Endodermal cell (in vitro differentiated cells): ENCODE measurements at regions not wholly inside any gene's neighbourhood (a gene's known extent, or its start where the extent isn't known, plus 50 kb on each side); places are given as distances from the start of the nearest gene placed in this dataset.
A peak's percentile ranks its signal among the peaks of the same experiment; 100 is the strongest.
"Not testable (repeated sequence)": the region's sequence is repeated elsewhere in the genome, so short reads cannot be mapped to it uniquely, and the experiment has no call there.

Experiments used
- DNase-seq: peaks from one replicate; pipeline ENCODE4 v3.0.0-alpha.2; 2017
- H3K27ac ChIP-seq: 2 replicates; pipeline ENCODE4 v1.5.1; 2013; ENCODE audit warnings: mild to moderate bottlenecking, low read depth, low read length, moderate library complexity
- H3K27me3 ChIP-seq: 2 replicates; pipeline ENCODE4 v1.6.1; 2013; ENCODE audit warnings: mild to moderate bottlenecking, low read length, moderate library complexity; ENCODE audit not compliant: insufficient read depth, control insufficient read depth, poor library complexity, severe bottlenecking
- H3K36me3 ChIP-seq: 2 replicates; pipeline ENCODE4 v1.7.0; 2013; ENCODE audit warnings: mild to moderate bottlenecking, low read length, moderate library complexity; ENCODE audit not compliant: control insufficient read depth, insufficient read depth
- H3K4me1 ChIP-seq: one replicate; pipeline ENCODE4 v1.7.0; 2013; ENCODE audit warnings: low read length; ENCODE audit not compliant: control insufficient read depth, insufficient read depth
- H3K4me3 ChIP-seq: 2 replicates; pipeline ENCODE4 v1.5.1; 2013; ENCODE audit warnings: mild to moderate bottlenecking, low read length, moderate library complexity
- H3K9ac ChIP-seq: 2 replicates; pipeline ENCODE4 v1.6.1; 2013; ENCODE audit warnings: mild to moderate bottlenecking, low read length, moderate library complexity; ENCODE audit not compliant: poor library complexity, severe bottlenecking; ENCODE audit errors: extremely low read depth
- H3K9me3 ChIP-seq: 2 replicates; pipeline ENCODE4 v1.6.1; 2013; ENCODE audit warnings: mild to moderate bottlenecking, low read length, moderate library complexity; ENCODE audit not compliant: control insufficient read depth
- H3K27ac Mint-ChIP-seq: 2 replicates; pipeline ENCODE4 v1.8.0; 2020; ENCODE audit warnings: mixed read lengths
- H3K27me3 Mint-ChIP-seq: 2 replicates; pipeline ENCODE4 v1.8.0; 2021; ENCODE audit warnings: mild to moderate bottlenecking, mixed read lengths; ENCODE audit not compliant: insufficient read depth
- H3K36me3 Mint-ChIP-seq: 2 replicates; pipeline ENCODE4 v1.8.0; 2020; ENCODE audit warnings: low read depth, mixed read lengths
- H3K4me1 Mint-ChIP-seq: 2 replicates; pipeline ENCODE4 v1.8.0; 2020; ENCODE audit warnings: mixed read lengths
- H3K4me3 Mint-ChIP-seq: 2 replicates; pipeline ENCODE4 v1.8.0; 2020; ENCODE audit warnings: mild to moderate bottlenecking, moderate library complexity, mixed read lengths
- H3K9me3 Mint-ChIP-seq: 2 replicates; pipeline ENCODE4 v1.8.0; 2020; ENCODE audit warnings: mild to moderate bottlenecking, mixed read lengths
- WGBS, 2 experiments: methylation state at CpG; one replicate each; pipeline versions ENCODE4 v1.1.5 to v1.1.7; 2013; ENCODE audit warnings: missing lambda C conversion rate in 2 of 2, mixed read lengths in 1 of 2; ENCODE audit not compliant: insufficient coverage in 1 of 2, insufficient read length in 1 of 2; 5-methylcytosine and 5-hydroxymethylcytosine counted together
- TF ChIP-seq, protein P1 (sequence below): fragments of 200-600 bp; sonication (generic); conservative IDR thresholded peaks from 2 replicates; pipeline ENCODE4 v1.5.0; 2021; ENCODE audit warnings: antibody characterized with exemption, mild to moderate bottlenecking

GRCh38 chr16:18135024-18135423, 201.5 kb downstream of the NPIPA8 start:
- H3K4me1 ChIP-seq, H3K4me3 Mint-ChIP-seq, H3K27ac ChIP-seq, H3K36me3 ChIP-seq, H3K36me3 Mint-ChIP-seq, H3K27me3 Mint-ChIP-seq, H3K9ac ChIP-seq, DNase-seq, H3K27ac Mint-ChIP-seq, H3K9me3 Mint-ChIP-seq, H3K4me1 Mint-ChIP-seq, H3K4me3 ChIP-seq, H3K9me3 ChIP-seq, H3K27me3 ChIP-seq: not testable (repeated sequence)
- WGBS, 2 experiments, result no CpG with 5 or more reads among the region's 4 CpGs

DNA sequence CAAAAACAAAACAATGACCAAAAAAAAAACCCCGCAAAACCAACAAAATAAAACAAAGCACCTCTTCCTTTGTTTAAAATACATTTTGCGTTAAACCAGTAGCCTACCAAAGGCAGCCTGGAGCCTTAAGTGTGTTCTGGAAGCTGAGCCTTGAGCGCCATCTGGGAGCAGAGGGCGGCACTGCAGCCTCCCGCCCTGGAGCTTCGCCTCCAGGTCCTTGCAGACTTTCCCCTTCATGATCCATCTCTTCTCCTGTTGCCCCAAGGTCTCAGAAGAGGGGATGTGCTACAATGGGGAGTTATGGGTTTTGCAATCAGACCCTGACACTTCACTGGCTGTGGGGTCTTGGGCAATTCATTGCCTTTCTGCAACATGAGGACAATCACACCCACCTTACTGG, 204.9 kb downstream of the NPIPA8 start:
- WGBS, 2 experiments, result 14% methylated on average over 1 of the region's 6 CpGs; no CpG with 5 or more reads in 1 of the 2 experiments
- H3K27ac ChIP-seq, H3K4me3 Mint-ChIP-seq, H3K9ac ChIP-seq, DNase-seq, H3K36me3 Mint-ChIP-seq, H3K4me1 Mint-ChIP-seq, H3K27me3 ChIP-seq, H3K27me3 Mint-ChIP-seq, H3K36me3 ChIP-seq, H3K9me3 ChIP-seq, H3K4me1 ChIP-seq, H3K9me3 Mint-ChIP-seq, H3K4me3 ChIP-seq, H3K27ac Mint-ChIP-seq: not testable (repeated sequence)
- TF ChIP-seq, protein P1, sequence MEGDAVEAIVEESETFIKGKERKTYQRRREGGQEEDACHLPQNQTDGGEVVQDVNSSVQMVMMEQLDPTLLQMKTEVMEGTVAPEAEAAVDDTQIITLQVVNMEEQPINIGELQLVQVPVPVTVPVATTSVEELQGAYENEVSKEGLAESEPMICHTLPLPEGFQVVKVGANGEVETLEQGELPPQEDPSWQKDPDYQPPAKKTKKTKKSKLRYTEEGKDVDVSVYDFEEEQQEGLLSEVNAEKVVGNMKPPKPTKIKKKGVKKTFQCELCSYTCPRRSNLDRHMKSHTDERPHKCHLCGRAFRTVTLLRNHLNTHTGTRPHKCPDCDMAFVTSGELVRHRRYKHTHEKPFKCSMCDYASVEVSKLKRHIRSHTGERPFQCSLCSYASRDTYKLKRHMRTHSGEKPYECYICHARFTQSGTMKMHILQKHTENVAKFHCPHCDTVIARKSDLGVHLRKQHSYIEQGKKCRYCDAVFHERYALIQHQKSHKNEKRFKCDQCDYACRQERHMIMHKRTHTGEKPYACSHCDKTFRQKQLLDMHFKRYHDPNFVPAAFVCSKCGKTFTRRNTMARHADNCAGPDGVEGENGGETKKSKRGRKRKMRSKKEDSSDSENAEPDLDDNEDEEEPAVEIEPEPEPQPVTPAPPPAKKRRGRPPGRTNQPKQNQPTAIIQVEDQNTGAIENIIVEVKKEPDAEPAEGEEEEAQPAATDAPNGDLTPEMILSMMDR, result peak; percentile 15

DNA sequence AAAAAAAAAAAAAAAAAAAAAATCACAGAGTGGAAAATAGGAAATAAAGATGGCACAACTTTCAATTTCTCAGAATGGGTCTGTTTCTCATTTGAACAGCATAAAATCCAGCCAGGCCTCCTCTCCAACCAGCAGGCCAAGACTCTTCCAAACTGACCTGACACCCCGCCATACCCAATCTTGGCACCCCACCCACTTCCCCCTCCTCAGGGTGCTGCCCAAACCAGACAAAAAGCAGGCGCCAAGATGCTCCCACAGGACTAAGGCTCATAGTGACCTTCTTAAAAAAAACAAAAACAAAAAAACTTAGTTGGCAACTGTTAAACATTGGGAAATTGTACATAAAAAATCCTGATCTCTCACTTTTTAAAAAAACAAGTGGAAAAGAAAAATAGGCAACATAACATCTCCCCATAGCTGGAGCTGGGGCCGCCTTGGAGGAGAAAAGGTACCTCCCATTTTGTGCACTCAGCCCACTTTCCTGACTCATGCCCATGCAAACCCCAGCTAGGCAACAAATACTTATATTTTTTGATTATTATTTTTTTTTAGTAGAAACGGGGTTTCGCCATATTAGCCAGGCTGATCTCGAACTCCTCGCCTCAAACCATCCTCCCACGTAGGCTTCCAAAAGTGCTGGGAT, 205.9 kb downstream of the NPIPA8 start:
- not testable (repeated sequence) for H3K27me3 ChIP-seq, H3K27ac ChIP-seq, H3K27me3 Mint-ChIP-seq, DNase-seq, H3K27ac Mint-ChIP-seq, H3K4me1 ChIP-seq, H3K9me3 ChIP-seq, H3K4me1 Mint-ChIP-seq, H3K9ac ChIP-seq, H3K36me3 Mint-ChIP-seq, H3K36me3 ChIP-seq, H3K4me3 Mint-ChIP-seq, H3K9me3 Mint-ChIP-seq, H3K4me3 ChIP-seq
- 100% methylated on average over 1 of the region's 8 CpGs; no CpG with 5 or more reads in 1 of the 2 experiments for WGBS, 2 experiments

GRCh38 chr16:18127033-18127432, 209.5 kb downstream of the NPIPA8 start:
- WGBS, 2 experiments, result no CpG with 5 or more reads among the region's 12 CpGs
- not testable (repeated sequence) for H3K9ac ChIP-seq, H3K9me3 Mint-ChIP-seq, H3K4me3 Mint-ChIP-seq, H3K27me3 Mint-ChIP-seq, H3K4me1 Mint-ChIP-seq, H3K27ac Mint-ChIP-seq, H3K4me3 ChIP-seq, H3K9me3 ChIP-seq, H3K4me1 ChIP-seq, DNase-seq, H3K27me3 ChIP-seq, H3K36me3 ChIP-seq, H3K27ac ChIP-seq, H3K36me3 Mint-ChIP-seq

GRCh38 chr16:18119092-18119491, 217.4 kb downstream of the NPIPA8 start:
- H3K27me3 ChIP-seq, H3K27ac Mint-ChIP-seq, H3K9ac ChIP-seq, DNase-seq, H3K27me3 Mint-ChIP-seq, H3K36me3 Mint-ChIP-seq, H3K9me3 ChIP-seq, H3K4me3 Mint-ChIP-seq, H3K4me1 ChIP-seq, H3K9me3 Mint-ChIP-seq, H3K4me3 ChIP-seq, H3K36me3 ChIP-seq, H3K4me1 Mint-ChIP-seq, H3K27ac ChIP-seq: not testable (repeated sequence)
- 80 to 96% methylated on average over 1 to 2 of the region's 4 CpGs for WGBS, 2 experiments

DNA sequence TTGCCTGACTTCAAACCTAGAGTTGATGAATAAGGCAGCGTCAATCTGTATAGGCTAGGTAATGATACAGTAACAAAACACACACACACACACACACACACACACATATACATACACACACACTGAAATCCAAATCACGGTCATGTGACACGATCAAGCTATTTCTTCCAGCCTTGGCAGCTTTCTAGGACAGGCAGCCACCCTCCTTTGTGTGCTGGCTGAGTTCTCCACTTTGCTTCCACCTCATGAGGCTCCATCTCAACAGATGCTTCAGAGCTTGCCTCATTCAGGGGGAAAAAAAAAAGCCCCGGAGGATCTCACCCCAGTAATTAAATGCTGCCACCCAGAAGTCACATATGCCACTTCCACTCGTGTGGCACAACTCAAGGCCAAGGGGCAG, 217.9 kb downstream of the NPIPA8 start:
- not testable (repeated sequence) for H3K4me3 Mint-ChIP-seq, H3K27me3 ChIP-seq, H3K27ac Mint-ChIP-seq, H3K36me3 ChIP-seq, H3K27ac ChIP-seq, H3K4me3 ChIP-seq, H3K9me3 Mint-ChIP-seq, H3K36me3 Mint-ChIP-seq, H3K27me3 Mint-ChIP-seq, DNase-seq, H3K9me3 ChIP-seq, H3K4me1 ChIP-seq, H3K9ac ChIP-seq, H3K4me1 Mint-ChIP-seq
- 100% methylated on average over 1 of the region's 5 CpGs; no CpG with 5 or more reads in 1 of the 2 experiments for WGBS, 2 experiments
